DMS153 (cell line): ENCODE measurements at regions not wholly inside any gene's neighbourhood (a gene's known extent, or its start where the extent isn't known, plus 50 kb on each side); places are given as distances from the start of the nearest gene placed in this dataset.

Experiments used
- DNase-seq: peaks from one replicate; lab custom pipeline; 2025; lab: John Stamatoyannopoulos, UW

- no peak for DNase-seq
Observed at GRCh38 chr14:78074561-78074960, 95.6 kb upstream of the NRXN3 start.

DNA sequence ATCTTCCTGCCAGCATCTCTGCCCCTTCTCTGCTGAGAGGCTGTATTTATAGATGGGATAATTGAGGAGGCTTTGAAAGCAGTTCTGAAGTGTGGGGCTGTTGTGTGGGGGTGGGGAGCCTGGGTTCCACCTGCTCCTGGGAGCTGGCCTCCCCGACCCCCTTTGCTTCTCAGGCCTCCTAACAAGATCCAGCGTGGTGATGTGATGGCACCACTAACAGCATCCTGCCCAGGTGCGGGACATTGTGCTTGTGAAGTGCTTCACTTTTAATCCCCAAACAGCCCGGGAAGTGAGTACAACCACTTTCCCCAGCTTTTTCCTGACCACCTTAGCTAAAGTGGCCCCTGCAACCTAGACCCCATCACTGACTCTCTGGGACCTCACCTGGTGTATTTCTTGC lies 95.1 kb upstream of the NRXN3 start:
- DNase-seq: no peak

DNA sequence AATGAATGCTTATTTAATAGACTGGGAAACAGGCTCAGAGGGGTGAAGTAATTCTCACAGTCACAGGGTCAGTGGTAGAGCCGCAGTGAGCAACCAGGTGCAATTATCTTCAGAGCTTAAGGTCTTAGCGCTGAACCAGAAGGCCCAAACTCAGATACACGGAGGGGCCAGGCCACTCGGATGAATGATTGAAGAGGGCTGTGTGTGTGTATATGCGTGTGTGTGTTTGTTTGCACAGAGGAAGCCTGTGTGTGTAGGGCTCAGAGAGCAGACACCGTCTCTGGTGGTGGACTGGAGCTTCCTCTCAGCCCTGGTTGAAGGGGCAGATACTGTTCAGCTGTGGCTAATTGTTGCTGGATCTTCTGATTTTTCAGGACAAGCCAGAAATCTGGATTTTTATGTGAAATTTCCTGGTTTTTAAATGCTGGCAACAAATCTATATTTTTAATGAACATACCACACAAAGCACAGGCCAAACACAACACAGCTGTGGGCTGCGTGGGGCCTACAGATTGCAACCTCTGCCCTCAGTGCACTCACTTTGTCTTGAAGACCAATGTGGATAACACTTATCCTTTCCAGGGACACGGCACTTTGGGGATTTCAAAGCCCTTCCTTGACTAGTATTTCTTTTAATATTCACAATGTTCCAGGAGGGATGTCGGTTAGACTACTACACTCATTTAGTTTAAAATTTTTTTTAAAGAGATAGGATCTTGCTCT lies 94.5 kb upstream of the NRXN3 start:
- DNase-seq: peak; percentile 56

DNA sequence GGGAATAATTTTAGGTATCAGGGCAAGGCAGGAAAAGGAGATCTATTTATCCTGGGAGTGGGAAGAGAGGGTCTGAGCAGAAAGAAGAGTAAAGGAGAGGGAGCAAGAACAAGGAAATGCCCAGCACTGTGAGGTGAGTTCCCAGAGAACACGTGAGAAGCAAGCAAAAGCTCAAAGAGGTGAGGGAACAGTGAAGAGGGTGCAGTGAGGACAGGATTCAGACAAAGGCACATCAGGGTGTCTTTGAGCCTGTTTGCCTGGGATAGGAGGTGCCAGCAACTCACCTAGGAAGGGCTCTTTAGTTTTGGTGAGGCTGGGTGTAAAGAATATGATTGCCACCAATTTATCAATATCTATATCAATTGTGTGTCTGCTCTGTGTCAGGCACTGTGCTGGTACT lies 88.9 kb upstream of the NRXN3 start:
- DNase-seq: no peak

DNA sequence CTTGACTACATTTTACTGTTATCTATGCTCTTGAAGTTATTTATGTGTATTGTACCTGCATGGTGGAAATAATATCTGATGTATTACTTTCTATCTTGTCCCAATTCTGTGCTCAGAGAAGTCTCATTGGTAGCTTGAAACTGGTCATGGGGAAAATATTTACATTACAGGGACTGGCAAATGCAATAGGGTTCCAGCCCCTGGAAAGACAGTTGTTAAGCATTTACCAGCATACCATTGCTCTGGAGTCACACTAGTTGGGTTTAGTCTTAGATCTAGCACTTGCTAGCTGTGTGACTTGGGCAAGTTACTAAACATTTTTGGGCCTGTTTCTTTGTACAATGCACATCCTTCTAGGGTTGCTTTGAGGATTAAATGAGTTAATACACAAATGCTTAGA lies 86.3 kb upstream of the NRXN3 start:
- DNase-seq: no peak

DNA sequence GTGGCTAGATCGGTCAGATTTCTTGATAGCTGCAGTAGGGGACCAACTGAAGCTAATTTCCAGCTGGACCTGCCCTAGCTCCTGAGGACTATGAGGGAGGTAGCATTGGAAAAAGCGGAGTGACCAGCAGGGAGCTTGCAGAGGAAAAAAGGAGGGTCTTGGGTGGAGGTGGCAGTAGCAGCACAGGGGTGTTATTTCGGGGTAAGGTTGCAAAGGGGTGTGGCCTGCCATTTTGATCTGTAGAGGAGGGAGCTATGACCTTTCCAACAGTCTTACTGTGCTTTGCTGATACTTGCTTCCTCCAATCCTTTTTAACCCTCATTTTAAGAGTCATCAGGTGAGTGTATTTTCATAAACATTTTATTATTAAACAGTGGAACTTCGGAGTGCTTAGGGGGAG lies 83.8 kb upstream of the NRXN3 start:
- DNase-seq: no peak

DNA sequence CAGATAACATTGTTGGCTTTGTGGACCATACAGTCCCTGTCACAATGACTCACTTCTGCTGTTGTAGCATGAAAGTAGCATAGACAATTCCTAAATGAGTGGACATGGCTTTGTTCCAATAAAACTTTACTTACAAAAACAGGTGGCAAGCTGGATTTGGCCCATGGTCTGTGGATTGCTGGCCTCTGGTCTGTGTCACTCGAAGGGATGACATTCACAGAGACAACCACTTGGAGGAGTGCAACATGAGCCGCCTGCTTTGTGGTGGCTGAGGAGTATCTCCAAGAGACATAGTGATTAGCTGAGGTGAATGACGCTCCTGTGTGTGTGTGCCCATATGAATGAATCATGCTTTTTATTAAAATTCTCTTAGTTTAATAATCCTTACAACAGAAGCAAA lies 81.3 kb upstream of the NRXN3 start:
- DNase-seq: no peak

DNA sequence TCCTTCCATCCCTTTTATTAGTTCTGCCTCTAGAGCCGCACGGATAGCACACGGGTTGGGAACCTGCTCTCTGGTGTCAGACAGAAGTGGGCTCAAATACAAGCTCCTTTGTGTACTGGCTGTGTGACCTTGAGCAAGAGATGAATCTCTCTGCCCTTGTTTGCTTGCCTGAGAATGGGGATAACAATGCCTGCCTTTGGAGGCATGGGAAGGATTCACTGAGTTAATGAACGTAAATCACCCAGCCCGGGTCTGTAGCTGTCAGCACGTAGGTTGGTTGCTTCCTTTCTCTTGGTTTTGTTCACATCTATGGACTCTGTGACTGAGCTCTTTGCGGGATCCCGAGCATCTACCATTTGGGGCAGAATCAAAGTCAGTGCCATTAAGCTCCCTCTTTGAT lies 79.3 kb upstream of the NRXN3 start:
- DNase-seq: no peak

DNA sequence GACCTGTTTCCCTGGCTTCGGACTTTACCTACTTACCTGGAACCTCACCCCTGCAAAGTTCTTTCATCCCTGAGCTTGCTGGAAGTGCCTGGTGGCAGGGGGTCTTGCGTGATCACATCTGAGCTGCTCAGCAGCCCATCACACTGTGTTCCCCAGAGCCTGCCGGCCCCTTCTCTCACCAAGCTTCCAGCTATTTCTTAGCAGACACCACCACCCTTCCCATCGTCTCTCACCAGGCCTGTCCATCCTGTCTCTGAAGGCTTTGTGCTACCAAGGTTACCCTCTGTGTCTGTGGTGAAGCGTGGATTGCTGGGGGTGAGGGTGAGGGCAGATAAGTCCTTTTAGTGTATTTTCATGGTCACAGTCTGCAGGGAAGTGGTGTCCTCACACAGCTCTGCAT lies 78.8 kb upstream of the NRXN3 start:
- no peak for DNase-seq

GRCh38 chr14:78092040-78092439 lies 78.1 kb upstream of the NRXN3 start:
- no peak for DNase-seq

DNA sequence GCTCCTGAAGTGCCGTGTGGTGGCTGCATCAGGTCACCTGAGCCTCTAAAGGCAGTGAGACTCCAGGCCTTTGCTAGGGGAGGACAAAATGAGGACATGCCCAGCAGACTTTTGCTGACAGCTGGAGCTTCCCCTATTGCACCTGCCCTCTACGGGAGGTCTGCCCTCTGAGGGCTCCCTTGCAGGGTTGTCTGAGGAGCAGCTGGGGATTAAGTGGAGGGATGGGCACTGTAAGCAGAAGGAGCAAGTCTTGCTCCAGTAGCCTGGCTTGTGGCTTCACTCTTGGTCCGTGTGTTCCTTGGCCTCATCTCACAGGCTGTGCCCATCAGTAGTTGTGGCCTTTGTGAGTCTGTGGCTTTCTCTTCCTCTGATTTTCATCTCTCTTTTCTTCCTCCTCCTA lies 66.9 kb upstream of the NRXN3 start:
- no peak for DNase-seq

DNA sequence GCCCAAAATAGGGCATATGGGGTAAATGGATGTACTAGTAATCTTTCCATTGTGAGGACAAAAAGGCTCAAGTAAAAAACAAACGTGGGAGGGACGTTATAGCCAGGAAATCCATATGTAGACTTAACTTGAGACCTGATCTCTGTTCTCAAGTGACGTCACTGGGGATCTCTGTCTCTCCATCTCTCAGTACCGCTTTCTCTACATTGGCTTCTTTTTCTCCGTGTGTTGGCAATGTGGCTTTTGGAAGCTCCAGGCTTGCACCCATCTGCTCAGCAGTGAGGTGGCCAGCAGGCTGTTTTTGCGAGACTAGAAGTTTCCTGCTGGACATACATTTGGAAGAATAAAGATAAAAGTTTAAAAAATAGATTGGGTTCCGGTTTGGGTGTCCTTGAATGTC lies 66.0 kb upstream of the NRXN3 start:
- no peak for DNase-seq

- no peak for DNase-seq
Observed at GRCh38 chr14:78104655-78105054, 65.5 kb upstream of the NRXN3 start.

DNA sequence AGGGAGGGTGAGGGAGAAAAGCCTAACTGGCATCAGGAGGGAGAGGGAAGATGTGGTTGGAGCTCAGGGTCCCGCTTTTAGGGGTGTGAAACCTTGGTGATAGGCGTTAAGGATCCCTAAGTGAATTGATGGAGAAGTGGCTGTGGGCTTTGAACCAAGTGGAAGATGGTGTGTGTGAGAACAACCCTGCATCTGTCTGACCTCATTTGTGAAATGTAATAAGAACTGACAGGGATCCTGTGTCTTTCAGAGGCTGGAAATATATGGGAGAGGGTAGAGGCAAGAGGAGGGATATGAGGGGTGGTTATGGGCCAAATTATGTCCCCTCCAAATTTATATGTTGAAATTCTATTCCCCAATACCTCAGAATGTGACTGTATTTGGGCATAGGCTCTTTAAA lies 63.8 kb upstream of the NRXN3 start:
- DNase-seq: no peak

DNA sequence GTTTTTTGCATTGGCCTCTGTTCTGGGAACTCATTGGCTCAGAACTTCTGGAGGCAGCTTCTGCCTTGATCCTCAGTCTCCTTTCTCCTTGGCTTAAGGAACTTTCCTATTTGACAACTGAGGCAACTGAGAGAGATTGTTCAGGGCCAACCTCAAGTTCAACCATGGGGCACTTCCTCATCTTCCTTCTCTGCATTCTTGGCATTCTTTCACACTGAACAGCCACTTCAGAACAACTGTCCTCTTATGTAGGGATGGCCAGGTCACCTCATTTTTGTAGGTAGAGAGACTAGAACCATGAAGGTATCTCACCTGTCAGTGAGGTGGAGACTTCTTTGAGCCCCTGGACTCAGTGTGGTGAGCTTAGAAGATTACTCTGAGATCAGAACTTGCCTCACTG lies 63.0 kb upstream of the NRXN3 start:
- DNase-seq: no peak

DNA sequence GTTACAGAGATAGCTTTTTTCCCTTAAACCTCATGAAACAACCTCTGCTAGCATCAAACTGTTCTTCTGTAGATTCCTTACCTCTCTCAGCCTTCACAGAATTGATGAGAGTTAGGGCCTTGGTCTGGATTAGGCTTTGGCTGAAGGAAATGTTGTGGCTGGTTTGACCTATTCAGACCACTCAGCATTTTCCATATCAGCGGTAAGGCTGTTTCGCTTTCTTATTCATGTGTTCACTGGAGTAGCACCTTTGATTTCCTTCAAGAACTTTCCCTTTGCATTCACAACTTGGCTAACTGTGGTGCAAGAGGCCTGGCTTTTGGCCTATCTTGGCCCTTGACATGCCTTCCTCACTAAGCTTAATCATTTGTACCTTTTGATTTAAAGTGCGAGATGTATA lies 50.7 kb upstream of the NRXN3 start:
- no peak for DNase-seq
